ENCODE measurements at regions not wholly inside any gene's neighbourhood (a gene's known extent, or its start where the extent isn't known, plus 50 kb on each side); places are given as distances from the start of the nearest gene placed in this dataset.

GRCh38 chr15:96035091-96035490 is 295.4 kb upstream of the NR2F2 start:
- Histone ChIP-seq H3K9ac (ENCODE audit: low read length) (no peak overlapping the region), H2AFZ (ENCODE audit: low read length) (no peak overlapping the region), H3F3A (ENCODE audit: insufficient read depth, low read length) (no peaks in the 10 kb centered on the region), H4K20me1 (ENCODE audit: insufficient read depth, low read length) (no peaks in the 10 kb centered on the region), H3K4me1 (ENCODE audit: low read length) (no peaks in the 10 kb centered on the region), H3K9me2 (replicated peaks; ENCODE audit: insufficient read depth, low read length) (no peaks in the 10 kb centered on the region), H3K4me3 (ENCODE audit: low read length) (no peak overlapping the region), H3K36me3 (replicated peaks; ENCODE audit: insufficient read depth, low read length) (no peaks in the 10 kb centered on the region), H3K27me3 (replicated peaks; ENCODE audit: insufficient read depth, low read length) (no peaks in the 10 kb centered on the region), H3K27ac (ENCODE audit: low read length) (no peak overlapping the region), H3K79me2 (ENCODE audit: low read length) (no peaks in the 10 kb centered on the region), H3K4me2 (ENCODE audit: low read depth, low read length) (no peak overlapping the region), H3K9me3 (replicated peaks; ENCODE audit: insufficient read depth, low read length) (no peaks in the 10 kb centered on the region)
- DNase-seq, result no peak
- TF ChIP-seq CTCF (IDR thresholded peaks at IDR 0.05; ENCODE audit: low read length) (no peak), EZH2phosphoT487 (IDR thresholded peaks at IDR 0.05; ENCODE audit: low read length) (no peak), EZH2 (optimal IDR thresholded peaks at IDR 0.05; ENCODE audit: low read depth, low read length) (no peak)

- Histone ChIP-seq H3K9me2 (replicated peaks; ENCODE audit: insufficient read depth, low read length) (no peaks in the 10 kb centered on the region), H3K27me3 (replicated peaks; ENCODE audit: insufficient read depth, low read length) (no peaks in the 10 kb centered on the region), H3K9ac (ENCODE audit: low read length) (no peak overlapping the region), H3K4me3 (ENCODE audit: low read length) (no peak overlapping the region), H2AFZ (ENCODE audit: low read length) (no peak overlapping the region), H3K36me3 (replicated peaks; ENCODE audit: insufficient read depth, low read length) (no peaks in the 10 kb centered on the region), H3K27ac (ENCODE audit: low read length) (no peak overlapping the region), H4K20me1 (ENCODE audit: insufficient read depth, low read length) (no peaks in the 10 kb centered on the region), H3K4me2 (ENCODE audit: low read depth, low read length) (no peak overlapping the region), H3K4me1 (ENCODE audit: low read length) (no peaks in the 10 kb centered on the region), H3K9me3 (replicated peaks; ENCODE audit: insufficient read depth, low read length) (no peaks in the 10 kb centered on the region), H3F3A (ENCODE audit: insufficient read depth, low read length) (no peaks in the 10 kb centered on the region), H3K79me2 (ENCODE audit: low read length) (no peaks in the 10 kb centered on the region)
- no peak for TF ChIP-seq CTCF (IDR thresholded peaks at IDR 0.05; ENCODE audit: low read length)
- no peak for TF ChIP-seq EZH2phosphoT487 (IDR thresholded peaks at IDR 0.05; ENCODE audit: low read length)
- TF ChIP-seq EZH2 (optimal IDR thresholded peaks at IDR 0.05; ENCODE audit: low read depth, low read length), result no peak
- DNase-seq, result no peak
Observed at GRCh38 chr15:96035635-96036034, 294.9 kb upstream of the NR2F2 start.

DNA sequence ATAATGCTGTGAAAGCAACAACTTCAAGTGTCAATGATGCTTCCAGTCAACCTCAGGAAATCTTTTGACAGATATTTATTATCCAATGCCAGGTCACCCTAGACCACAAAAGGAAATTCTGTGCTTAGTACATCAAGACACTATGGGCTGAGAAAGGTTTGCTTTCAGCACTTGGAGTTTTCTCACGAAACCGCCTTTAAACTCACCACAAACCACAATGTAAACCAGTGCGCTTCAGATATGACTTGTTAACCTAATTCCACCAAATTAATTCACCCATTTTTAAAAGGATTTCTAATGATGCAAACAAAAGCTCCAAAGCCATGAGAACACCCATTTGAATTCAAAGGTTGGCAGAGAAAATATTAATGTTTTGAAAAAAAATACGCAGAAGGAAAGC is 292.9 kb upstream of the NR2F2 start:
- no peaks in the 10 kb centered on the region for H3K79me2 ChIP-seq (ENCODE audit: low read length)
- H3K4me1 ChIP-seq (ENCODE audit: low read length), result peaks cover 6% of the 10 kb centered on the region
- no peaks in the 10 kb centered on the region for H4K20me1 ChIP-seq (ENCODE audit: insufficient read depth, low read length)
- H3F3A ChIP-seq (ENCODE audit: insufficient read depth, low read length), result no peaks in the 10 kb centered on the region
- H3K9me2 ChIP-seq (replicated peaks; ENCODE audit: insufficient read depth, low read length), result no peaks in the 10 kb centered on the region
- H3K36me3 ChIP-seq (replicated peaks; ENCODE audit: insufficient read depth, low read length), result no peaks in the 10 kb centered on the region
- DNase-seq, result no peak
- H3K9me3 ChIP-seq (replicated peaks; ENCODE audit: insufficient read depth, low read length), result no peaks in the 10 kb centered on the region
- TF ChIP-seq EZH2phosphoT487 (IDR thresholded peaks at IDR 0.05; ENCODE audit: low read length) (no peak), EZH2 (optimal IDR thresholded peaks at IDR 0.05; ENCODE audit: low read depth, low read length) (no peak), CTCF (IDR thresholded peaks at IDR 0.05; ENCODE audit: low read length) (no peak)
- H3K4me2 ChIP-seq (ENCODE audit: low read depth, low read length), result no peak overlapping the region
- no peak overlapping the region for H3K9ac ChIP-seq (ENCODE audit: low read length)
- H2AFZ ChIP-seq (ENCODE audit: low read length), result no peak overlapping the region
- 0 out of 2 replicates have a peak, but pooled peaks cover 6% of the 10 kb centered on the region for H3K27me3 ChIP-seq (replicated peaks; ENCODE audit: insufficient read depth, low read length)
- no peak overlapping the region for H3K4me3 ChIP-seq (ENCODE audit: low read length)
- no peak overlapping the region for H3K27ac ChIP-seq (ENCODE audit: low read length)

Measured in MM.1S (cell line).